ENCODE measurements at regions not wholly inside any gene's neighbourhood (a gene's known extent, or its start where the extent isn't known, plus 50 kb on each side); places are given as distances from the start of the nearest gene placed in this dataset.

GRCh38 chr2:172153156-172153555 is 50.5 kb upstream of the DLX2 start:
- no peak for DNase-seq

GRCh38 chr2:172153757-172154156 is 51.1 kb upstream of the DLX2 start:
- no peak for DNase-seq

- DNase-seq: no peak
These were observed 53.1 kb upstream of the DLX2 start for GRCh38 chr2:172155752-172156151.

DNA sequence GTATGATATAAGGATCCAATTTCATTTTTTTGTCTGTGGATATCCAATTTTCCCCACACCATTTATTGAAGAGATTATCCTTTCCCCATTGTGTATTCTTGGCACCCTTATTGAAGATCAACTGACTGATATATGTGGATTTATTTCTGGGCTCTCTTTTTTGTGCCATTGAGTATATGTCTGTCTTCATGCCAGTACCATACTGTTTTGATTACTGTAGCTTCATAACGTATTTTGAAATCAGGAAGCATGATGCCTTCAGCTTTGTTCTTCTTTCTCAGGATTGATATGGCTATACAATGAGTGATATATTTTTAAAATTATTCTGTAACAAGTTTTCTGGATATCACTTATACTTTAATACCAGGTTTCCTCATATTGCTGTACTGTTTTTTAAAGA is 58.1 kb upstream of the DLX2 start:
- no peak for DNase-seq

GRCh38 chr2:172162225-172162733 is 59.6 kb upstream of the DLX2 start:
- DNase-seq: no peak

DNA sequence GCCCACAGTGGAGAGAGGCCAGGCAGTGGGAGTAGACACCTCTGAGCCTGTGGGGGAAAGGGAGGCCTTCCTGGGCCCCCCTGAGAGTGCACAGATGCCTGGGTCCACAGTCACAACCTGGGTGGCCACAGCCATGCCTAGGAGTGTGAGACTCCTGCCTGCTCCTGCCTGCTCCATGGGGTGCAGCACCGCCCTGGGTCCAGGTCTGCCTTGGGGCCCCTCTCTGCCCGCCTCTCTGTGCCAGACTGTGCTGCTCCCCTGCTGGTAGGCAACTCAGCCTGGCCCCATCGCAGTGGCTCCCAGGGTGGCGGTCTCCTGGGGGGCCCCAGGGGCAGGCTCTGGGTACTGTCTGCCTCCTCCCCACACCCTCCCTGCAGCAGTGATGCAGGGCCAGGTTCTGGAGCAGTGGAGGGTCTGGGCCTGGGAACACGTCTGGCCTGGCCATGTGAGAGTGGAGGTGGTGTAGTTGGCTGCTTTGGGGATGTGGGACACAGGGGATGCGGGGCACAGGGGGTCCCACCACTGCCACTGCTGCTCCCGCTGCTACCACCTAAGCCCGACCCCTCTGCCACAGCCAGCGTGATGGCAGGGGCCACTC is 60.1 kb upstream of the DLX2 start:
- no peak for DNase-seq

- DNase-seq: no peak
These were observed 66.2 kb upstream of the DLX2 start for GRCh38 chr2:172168917-172169346.

- DNase-seq: no peak
These were observed 66.9 kb upstream of the DLX2 start for GRCh38 chr2:172169611-172170010.

GRCh38 chr2:172172513-172173173 is 69.9 kb upstream of the DLX2 start:
- peak; percentile 14 for DNase-seq

DNA sequence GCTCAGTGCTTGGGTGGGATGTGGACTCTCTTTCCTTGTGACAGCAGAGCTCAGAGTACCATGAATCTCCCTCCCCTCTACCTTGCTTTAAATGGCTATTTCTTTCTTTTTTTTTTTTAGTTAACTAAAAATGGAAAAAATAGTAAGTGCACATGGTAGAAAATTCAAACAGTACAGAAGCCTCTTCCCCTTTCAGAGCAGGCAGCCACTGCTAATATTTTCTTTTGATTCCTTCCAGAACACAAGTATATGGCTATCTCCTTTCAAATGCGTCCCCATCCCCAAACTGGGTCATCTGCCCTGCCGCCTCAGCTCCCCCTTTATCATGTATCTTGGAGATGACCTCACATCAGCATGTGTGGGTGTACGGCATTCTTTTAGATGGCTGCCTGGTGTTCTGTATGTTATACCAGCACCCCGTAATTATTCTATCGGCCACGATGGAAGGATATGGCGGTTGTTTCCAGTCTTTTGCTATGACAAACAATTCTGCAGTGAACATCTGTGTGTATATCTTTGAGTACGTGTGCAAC is 70.5 kb upstream of the DLX2 start:
- DNase-seq: no peak

DNA sequence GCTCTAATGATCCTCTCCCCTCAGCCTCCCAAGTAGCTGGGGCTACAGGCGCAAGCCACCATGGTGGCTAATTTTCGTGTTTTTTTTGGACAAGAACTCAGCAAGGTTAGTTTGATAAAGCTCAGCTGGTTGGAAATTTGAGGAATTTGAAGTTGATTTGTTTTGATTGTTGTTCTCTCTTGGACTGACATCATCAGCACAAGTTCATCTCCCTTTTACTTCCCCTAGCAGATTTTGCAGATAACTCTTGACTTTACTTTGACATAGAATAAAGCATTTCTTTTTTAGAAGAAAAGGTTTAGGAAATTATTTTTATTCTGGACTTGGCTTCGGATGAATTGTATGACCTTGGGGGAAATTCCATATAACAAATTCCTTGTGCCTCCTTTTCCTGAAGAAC is 74.9 kb upstream of the DLX2 start:
- no peak for DNase-seq

- DNase-seq: peak; percentile 16
These were observed 75.3 kb upstream of the DLX2 start for GRCh38 chr2:172177996-172178395.

- DNase-seq: no peak
These were observed 76.5 kb upstream of the DLX2 start for GRCh38 chr2:172179045-172179701.

DNA sequence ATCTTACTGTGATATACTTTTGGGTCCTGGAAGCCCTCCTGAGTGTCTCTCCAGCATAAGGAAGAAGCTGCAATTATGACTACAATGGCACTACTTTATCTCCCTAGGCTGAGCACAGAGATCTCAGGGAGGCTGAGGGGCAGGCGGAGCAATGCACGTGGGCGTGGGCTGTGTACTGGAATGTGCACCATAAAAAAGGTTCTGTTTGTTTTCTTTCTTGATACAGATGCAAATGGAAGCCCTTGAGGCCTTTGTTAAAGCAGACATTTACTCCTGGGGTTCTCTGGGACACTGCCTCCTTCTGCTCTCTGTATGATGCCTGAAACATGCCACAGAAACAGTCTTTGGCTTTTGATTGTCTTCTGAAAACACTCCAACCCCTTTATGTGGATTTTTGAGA is 79.1 kb upstream of the DLX2 start:
- no peak for DNase-seq

- DNase-seq: no peak
These were observed 79.9 kb upstream of the DLX2 start for GRCh38 chr2:172182624-172183023.

- DNase-seq: no peak
These were observed 90.8 kb upstream of the DLX2 start for GRCh38 chr2:172193331-172194089.

- DNase-seq: no peak
These were observed 93.2 kb upstream of the DLX2 start for GRCh38 chr2:172195836-172196376.

DNA sequence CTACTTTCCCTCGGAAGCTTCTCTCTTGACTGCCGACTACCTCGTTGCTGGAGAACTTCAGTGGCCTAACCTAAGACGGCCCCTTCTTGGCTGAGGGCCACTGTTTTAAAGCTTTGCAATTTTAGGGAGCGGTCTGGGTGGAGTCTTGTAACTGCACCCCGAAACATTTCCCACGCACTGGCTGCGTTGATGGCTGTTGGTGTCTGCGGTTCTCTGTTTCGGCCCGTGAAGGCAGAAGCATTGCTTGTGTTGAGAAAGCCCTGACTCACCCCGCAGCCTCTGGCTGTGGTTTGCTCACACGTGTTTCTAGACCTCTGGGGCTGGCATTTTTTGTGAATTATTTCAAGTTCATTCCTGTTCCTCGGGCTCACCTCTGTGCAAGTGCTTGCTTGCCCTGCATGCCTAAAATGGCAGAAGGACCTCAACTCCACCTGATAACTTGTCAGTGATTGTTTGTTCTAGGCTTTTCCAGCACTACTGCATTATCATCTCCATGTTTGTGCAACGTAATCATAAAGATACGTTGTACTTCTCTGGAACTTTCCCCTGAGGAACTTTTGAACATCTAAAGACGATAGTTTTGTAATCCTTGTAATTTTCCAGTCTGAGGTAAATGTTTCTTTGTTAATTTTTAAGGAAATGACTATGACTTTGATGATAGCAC is 94.2 kb upstream of the DLX2 start:
- no peak for DNase-seq

DNA sequence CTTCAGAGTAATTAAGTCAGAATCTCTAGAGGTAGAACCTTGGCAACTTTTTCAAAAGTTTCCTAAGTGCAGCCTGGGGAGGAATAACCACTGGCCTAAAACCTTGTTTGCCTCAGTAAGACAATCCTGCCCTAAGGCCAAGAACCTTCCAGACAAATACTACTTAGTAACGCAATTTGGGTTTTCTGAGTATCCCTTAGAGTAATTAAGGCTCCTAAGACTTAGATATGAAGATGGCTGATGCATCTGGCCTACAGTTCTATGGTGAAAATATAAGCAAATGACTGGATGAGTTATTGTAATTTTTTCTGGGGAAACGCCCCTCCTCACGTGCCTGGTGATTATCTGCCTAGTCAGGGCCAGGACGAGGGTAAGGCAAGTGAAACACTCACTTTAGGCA is 95.7 kb upstream of the DLX2 start:
- no peak for DNase-seq

- no peak for DNase-seq
These were observed 96.2 kb upstream of the DLX2 start for GRCh38 chr2:172198908-172199307.

DNA sequence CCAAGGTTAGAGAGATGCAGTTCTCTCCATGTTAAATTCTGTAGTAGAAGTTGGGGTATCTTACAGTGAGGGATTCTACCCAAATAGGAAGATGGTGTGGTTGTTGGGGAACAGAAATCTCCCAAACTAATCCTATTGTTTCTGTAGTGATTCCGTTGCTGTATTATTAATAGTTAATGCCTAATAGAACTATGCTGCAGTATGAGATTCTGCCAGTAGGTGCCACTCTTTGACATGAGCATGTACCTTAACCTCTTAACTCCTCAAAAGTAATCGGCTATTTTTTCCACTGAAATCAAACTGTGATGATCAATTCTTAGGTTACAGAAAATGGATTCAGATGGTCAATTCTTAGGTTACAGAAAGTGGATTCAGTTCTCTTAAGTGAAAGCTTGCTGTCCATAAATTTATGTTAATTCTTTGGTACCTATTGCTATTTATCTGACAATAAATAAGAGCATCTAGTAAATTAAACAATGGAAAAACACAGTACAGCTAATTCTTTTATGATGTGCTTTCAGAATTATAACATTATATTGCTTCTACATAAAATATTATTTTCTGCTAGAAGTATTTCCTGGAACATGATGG is 97.9 kb upstream of the DLX2 start:
- DNase-seq: no peak

DNA sequence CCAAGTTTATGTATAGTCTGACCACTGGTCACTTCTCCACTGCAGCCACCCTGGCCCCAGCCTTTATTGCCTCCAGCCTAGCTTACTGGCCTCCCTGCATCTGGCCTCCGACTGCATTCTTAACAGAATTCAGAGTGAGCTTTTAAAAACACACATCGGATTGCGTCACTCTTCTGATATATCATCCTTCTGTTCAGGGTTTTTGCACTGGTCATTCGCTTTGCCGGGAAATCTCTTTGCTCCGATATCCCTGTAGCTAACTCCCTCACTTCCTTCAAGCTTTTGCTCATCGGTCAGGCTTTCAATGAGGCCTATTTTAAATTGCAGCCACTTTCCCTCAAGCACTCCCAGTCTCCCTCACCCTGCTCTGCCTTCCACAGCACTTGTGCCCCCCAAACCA is 101.6 kb upstream of the DLX2 start:
- DNase-seq: no peak

All from NCI-H2029 (cell line).